ENCODE measurements at regions not wholly inside any gene's neighbourhood (a gene's known extent, or its start where the extent isn't known, plus 50 kb on each side); places are given as distances from the start of the nearest gene placed in this dataset.

GRCh38 chr6:21722510-21722909 lies 129.0 kb downstream of the SOX4 start:
- Mint-ChIP-seq H3K27ac (peak overlapping the region; percentile 59), H3K27me3 (no peaks in the 10 kb centered on the region), H3K4me1 (ENCODE audit: unreplicated experiment) (peaks cover 19% of the 10 kb centered on the region), H3K9me3 (peaks cover 11% of the 10 kb centered on the region), H3K36me3 (peaks cover 30% of the 10 kb centered on the region), H3K4me3 (no peak overlapping the region)
- no peak for DNase-seq (ENCODE audit: extremely low spot score, unreplicated experiment)
- TF ChIP-seq CTCF (conservative IDR thresholded peaks at IDR 0.05) = no peak

- peaks cover 35% of the 10 kb centered on the region for H3K4me1 Mint-ChIP-seq (ENCODE audit: unreplicated experiment)
- no peaks in the 10 kb centered on the region for H3K27me3 Mint-ChIP-seq
- H3K27ac Mint-ChIP-seq = peak overlapping the region; percentile 63
- H3K36me3 Mint-ChIP-seq = peaks cover 25% of the 10 kb centered on the region
- no peak overlapping the region for H3K4me3 Mint-ChIP-seq
- TF ChIP-seq CTCF (conservative IDR thresholded peaks at IDR 0.05) = no peak
- H3K9me3 Mint-ChIP-seq = peaks cover 4% of the 10 kb centered on the region
- no peak for DNase-seq (ENCODE audit: extremely low spot score, unreplicated experiment)
Observed at GRCh38 chr6:21726676-21727075, 133.1 kb downstream of the SOX4 start.

DNA sequence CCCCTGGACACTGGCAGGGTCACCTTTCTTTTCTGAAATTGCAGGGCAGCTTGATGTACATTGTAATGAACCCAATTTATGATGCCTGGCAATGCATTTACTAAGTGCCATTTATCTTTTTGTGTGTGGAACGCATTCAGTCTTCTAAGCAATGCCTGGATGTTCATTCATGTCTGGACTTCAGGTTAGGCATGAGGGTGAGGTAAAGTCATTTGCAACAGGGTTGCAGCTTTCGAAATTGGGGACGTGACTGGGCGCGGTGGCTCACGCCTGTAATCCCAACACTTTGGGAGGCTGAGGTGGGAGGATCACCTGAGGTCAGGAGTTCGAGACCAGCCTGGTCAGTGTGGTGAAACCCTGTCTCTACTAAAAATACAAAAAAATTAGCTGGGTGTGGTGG lies 134.6 kb downstream of the SOX4 start:
- no peak overlapping the region for H3K27ac Mint-ChIP-seq
- no peak for DNase-seq (ENCODE audit: extremely low spot score, unreplicated experiment)
- TF ChIP-seq CTCF (conservative IDR thresholded peaks at IDR 0.05) = no peak
- no peaks in the 10 kb centered on the region for H3K27me3 Mint-ChIP-seq
- H3K9me3 Mint-ChIP-seq = peaks cover 4% of the 10 kb centered on the region
- H3K4me3 Mint-ChIP-seq = no peak overlapping the region
- H3K4me1 Mint-ChIP-seq (ENCODE audit: unreplicated experiment) = peaks cover 43% of the 10 kb centered on the region
- H3K36me3 Mint-ChIP-seq = peaks cover 25% of the 10 kb centered on the region

DNA sequence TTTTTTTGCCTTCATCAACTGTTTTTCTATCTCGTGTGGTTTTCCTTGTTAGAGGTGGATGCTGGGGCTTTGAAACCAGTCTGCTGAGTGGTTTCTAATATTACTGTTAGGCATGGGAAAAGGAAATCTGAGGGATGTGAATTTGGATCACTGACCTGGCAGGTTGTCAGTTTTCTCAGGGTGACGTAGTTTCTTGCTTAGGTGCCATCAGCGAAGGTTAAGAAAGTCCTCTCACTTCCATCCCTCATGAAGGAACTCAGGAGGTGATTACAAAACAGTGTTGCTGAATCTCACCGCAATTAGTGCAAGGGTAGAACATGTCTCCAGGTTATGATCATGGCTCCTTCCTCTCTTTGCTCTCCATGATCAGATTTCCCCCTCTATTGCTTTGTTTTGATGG lies 135.9 kb downstream of the SOX4 start:
- Mint-ChIP-seq H3K36me3 (peaks cover 20% of the 10 kb centered on the region), H3K27ac (no peak overlapping the region), H3K4me1 (ENCODE audit: unreplicated experiment) (peaks cover 44% of the 10 kb centered on the region)

GRCh38 chr6:21730533-21730932 lies 137.0 kb downstream of the SOX4 start:
- DNase-seq (ENCODE audit: extremely low spot score, unreplicated experiment) = no peak
- no peaks in the 10 kb centered on the region for H3K27me3 Mint-ChIP-seq
- H3K9me3 Mint-ChIP-seq = peaks cover 4% of the 10 kb centered on the region
- H3K4me1 Mint-ChIP-seq (ENCODE audit: unreplicated experiment) = peaks cover 44% of the 10 kb centered on the region
- H3K36me3 Mint-ChIP-seq = peaks cover 21% of the 10 kb centered on the region
- no peak overlapping the region for H3K27ac Mint-ChIP-seq
- H3K4me3 Mint-ChIP-seq = no peak overlapping the region
- no peak for TF ChIP-seq CTCF (conservative IDR thresholded peaks at IDR 0.05)

More for the DNA sequence above, 135.9 kb downstream of the SOX4 start:
- peaks cover 4% of the 10 kb centered on the region for H3K9me3 Mint-ChIP-seq
- DNase-seq (ENCODE audit: extremely low spot score, unreplicated experiment) = no peak
- H3K27me3 Mint-ChIP-seq = no peaks in the 10 kb centered on the region
- no peak overlapping the region for H3K4me3 Mint-ChIP-seq
- no peak for TF ChIP-seq CTCF (conservative IDR thresholded peaks at IDR 0.05)

All from type B pancreatic cell (in vitro differentiated cells).